ENCODE measurements at regions not wholly inside any gene's neighbourhood (a gene's known extent, or its start where the extent isn't known, plus 50 kb on each side); places are given as distances from the start of the nearest gene placed in this dataset.

GRCh38 chr3:5476403-5476802 is 288.9 kb downstream of the EDEM1 start:
- TF ChIP-seq CTCF (IDR thresholded peaks at IDR 0.05) = no peak
- no peak for TF ChIP-seq EP300 (IDR thresholded peaks at IDR 0.05)
